SH-SY5Y (cell line): ENCODE measurements at regions not wholly inside any gene's neighbourhood (a gene's known extent, or its start where the extent isn't known, plus 50 kb on each side); places are given as distances from the start of the nearest gene placed in this dataset.

Experiments
- GATA2 ChIP-seq: IDR thresholded peaks from 2 replicates; pipeline ENCODE4 v1.6.1; 2011; ENCODE audit warnings: mild to moderate bottlenecking, low read depth, low read length
- GATA3 ChIP-seq: IDR thresholded peaks from 2 replicates; pipeline ENCODE4 v1.6.1; 2011; ENCODE audit warnings: low read depth, mild to moderate bottlenecking, low read length, moderate library complexity

DNA sequence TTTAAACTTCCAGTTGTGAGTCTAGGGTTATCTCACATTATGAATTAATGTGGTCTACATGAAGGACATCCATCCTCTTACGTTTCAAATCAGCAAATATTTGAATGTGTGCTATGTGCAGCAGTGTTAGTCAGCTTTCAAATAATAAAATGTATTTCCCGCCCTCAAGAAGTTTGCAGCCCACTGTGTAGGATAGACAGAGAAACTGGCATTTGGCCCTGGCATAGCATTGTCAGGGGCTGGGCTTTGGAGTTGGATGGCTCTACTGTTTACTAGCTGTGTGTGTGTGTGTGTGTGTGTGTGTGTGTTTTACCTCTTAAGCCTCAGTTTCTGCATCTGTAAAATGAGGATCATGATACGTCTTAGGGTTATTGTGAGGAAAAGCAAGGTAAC, 400.5 kb upstream of the C2CD4B start:
- TF ChIP-seq GATA2 (no peak), GATA3 (no peak)
